ENCODE measurements at regions not wholly inside any gene's neighbourhood (a gene's known extent, or its start where the extent isn't known, plus 50 kb on each side); places are given as distances from the start of the nearest gene placed in this dataset.

- no peak for ATAC-seq (ENCODE audit: low read depth)
- no peak for DNase-seq
- H3K27ac ChIP-seq (ENCODE audit: insufficient read depth, low read length): no peak overlapping the region
- no peak overlapping the region for H3K56ac ChIP-seq (ENCODE audit: extremely low read depth, insufficient read depth, low read length)
- BruUV-seq (replicated peaks): no TSS peak
- no peak overlapping the region for H2AK9ac ChIP-seq (replicated peaks; ENCODE audit: low read depth, low read length, poor library complexity)
- H3K36me3 ChIP-seq (ENCODE audit: control insufficient read depth, insufficient read depth, low read length): no peaks in the 10 kb centered on the region
- H2AFZ ChIP-seq (replicated peaks; ENCODE audit: low read length, poor library complexity): no peak overlapping the region
- H2BK5ac ChIP-seq (ENCODE audit: low read depth, low read length, poor library complexity, severe bottlenecking): no peak overlapping the region
- H4K8ac ChIP-seq (ENCODE audit: low read depth in 2 of 2, low read length in 2 of 2): no peak overlapping the region
- no peak overlapping the region for H3K4me2 ChIP-seq (ENCODE audit: low read depth, low read length)
- H3K9me3 ChIP-seq (ENCODE audit: control insufficient read depth, insufficient read depth, low read length): no peaks in the 10 kb centered on the region
- no peaks in the 10 kb centered on the region for H3K79me1 ChIP-seq (ENCODE audit: low read depth in 1 of 2, low read length in 2 of 2)
- TF ChIP-seq ELK1 (IDR thresholded peaks at IDR 0.05; ENCODE audit: borderline replicate concordance, low read depth, low read length) (no peak), CTCF (conservative IDR thresholded peaks at IDR 0.05; ENCODE audit: low read depth, low read length) (no peak), FOS (IDR thresholded peaks at IDR 0.05; ENCODE audit: low read depth, low read length) (no peak), USF2 (IDR thresholded peaks at IDR 0.05; ENCODE audit: low read depth, low read length) (no peak), MXI1 (IDR thresholded peaks at IDR 0.05; ENCODE audit: borderline replicate concordance, low read depth, low read length) (no peak), MAZ (IDR thresholded peaks at IDR 0.05; ENCODE audit: borderline replicate concordance, low read depth, low read length) (no peak)
- H3K4me1 ChIP-seq (ENCODE audit: control insufficient read depth, insufficient read depth, low read length): no peaks in the 10 kb centered on the region
- no peak overlapping the region for H3K9ac ChIP-seq (ENCODE audit: low read depth, low read length)
- dilution Hi-C loops (cut with HindIII; ENCODE audit: low sequenced_read_pairs, unreplicated experiment) (no loop called here), in situ Hi-C loops (cut with MboI; ENCODE audit: low sequenced_read_pairs) (no loop called here), intact Hi-C loops (cut with micrococcal nuclease) (no loop called here)
- H4K20me1 ChIP-seq (ENCODE audit: insufficient read depth, low read length): no peaks in the 10 kb centered on the region
- H3K14ac ChIP-seq (replicated peaks; ENCODE audit: low read depth, low read length): no peak overlapping the region
- H2BK20ac ChIP-seq (ENCODE audit: low read depth, low read length): no peak overlapping the region
- no peak overlapping the region for H2BK15ac ChIP-seq (ENCODE audit: low read depth, low read length)
- H2BK120ac ChIP-seq (ENCODE audit: low read depth, low read length): no peak overlapping the region
- ChIA-PET CTCF (no interaction called here), POLR2A (ENCODE audit: unreplicated experiment) (no interaction called here)
- no peaks in the 10 kb centered on the region for H3K9me1 ChIP-seq (ENCODE audit: insufficient read depth, low read length)
- H2AK5ac ChIP-seq (ENCODE audit: low read depth, low read length): no peak overlapping the region
- H4K91ac ChIP-seq (ENCODE audit: insufficient read depth, low read depth, low read length): no peak overlapping the region
- no peak overlapping the region for H3K18ac ChIP-seq (ENCODE audit: low read depth, low read length)
- H4K5ac ChIP-seq (ENCODE audit: low read depth, low read length): no peak overlapping the region
- no peak overlapping the region for H3K23ac ChIP-seq (ENCODE audit: low read depth, low read length)
- H3K4me3 ChIP-seq (ENCODE audit: insufficient read depth, low read depth, low read length): no peak overlapping the region
- H3K27me3 ChIP-seq (ENCODE audit: control insufficient read depth, insufficient read depth, low read length): no peaks in the 10 kb centered on the region; the same call in 1 of the 2 replicates
- no peak overlapping the region for H3K4ac ChIP-seq (ENCODE audit: low read depth, low read length)
Measured at GRCh38 chr6:137688230-137688971, 178.7 kb upstream of the TNFAIP3 start.
